ENCODE measurements at regions not wholly inside any gene's neighbourhood (a gene's known extent, or its start where the extent isn't known, plus 50 kb on each side); places are given as distances from the start of the nearest gene placed in this dataset.
"Not testable (repeated sequence)": the region's sequence is repeated elsewhere in the genome, so short reads cannot be mapped to it uniquely, and the experiment has no call there.

- TF ChIP-seq CTCF (IDR thresholded peaks at IDR 0.05) = no peak
- Histone ChIP-seq H3K4me1 (no peaks in the 10 kb centered on the region), H3K27me3 (no peaks in the 10 kb centered on the region), H3K36me3 (no peaks in the 10 kb centered on the region), H3K9me3 (no peaks in the 10 kb centered on the region), H3K27ac (no peak overlapping the region), H3K4me3 (no peak overlapping the region)
- intact Hi-C loops (cut with DNase I) = no loop called here
- no peak for ATAC-seq
- no peak for DNase-seq
Observed at GRCh38 chr14:27320261-27320660, 722.4 kb upstream of the NOVA1 start.

GRCh38 chr14:27327095-27327494, 729.3 kb upstream of the NOVA1 start:
- intact Hi-C loops (cut with DNase I) = no loop called here
- H3K9me3 ChIP-seq = no peaks in the 10 kb centered on the region
- ATAC-seq (no peak), DNase-seq (no peak)
- H3K36me3 ChIP-seq = no peaks in the 10 kb centered on the region
- no peak overlapping the region for H3K27ac ChIP-seq
- H3K27me3 ChIP-seq = no peaks in the 10 kb centered on the region
- TF ChIP-seq CTCF (IDR thresholded peaks at IDR 0.05) = no peak
- no peaks in the 10 kb centered on the region for H3K4me1 ChIP-seq
- H3K4me3 ChIP-seq = no peak overlapping the region

GRCh38 chr14:27338012-27338411, 740.2 kb upstream of the NOVA1 start:
- intact Hi-C loops (cut with DNase I) = no loop called here
- no peaks in the 10 kb centered on the region for H3K9me3 ChIP-seq
- no peak for TF ChIP-seq CTCF (IDR thresholded peaks at IDR 0.05)
- DNase-seq (no peak), ATAC-seq (no peak)
- H3K4me1 ChIP-seq = no peaks in the 10 kb centered on the region
- no peaks in the 10 kb centered on the region for H3K27me3 ChIP-seq
- no peak overlapping the region for H3K4me3 ChIP-seq
- no peaks in the 10 kb centered on the region for H3K36me3 ChIP-seq
- H3K27ac ChIP-seq = no peak overlapping the region

- H3K27me3 ChIP-seq; ATAC-seq; H3K27ac ChIP-seq; H3K9me3 ChIP-seq; H3K36me3 ChIP-seq; H3K4me1 ChIP-seq; H3K4me3 ChIP-seq; DNase-seq; intact Hi-C loops (cut with DNase I): not testable (repeated sequence)
Observed at GRCh38 chr14:27363036-27363435, 765.2 kb upstream of the NOVA1 start.

GRCh38 chr14:27366596-27366995, 768.8 kb upstream of the NOVA1 start:
- DNase-seq = no peak

GRCh38 chr14:27367345-27367744, 769.5 kb upstream of the NOVA1 start:
- Histone ChIP-seq H3K4me1 (no peaks in the 10 kb centered on the region), H3K36me3 (no peaks in the 10 kb centered on the region), H3K9me3 (no peaks in the 10 kb centered on the region), H3K4me3 (no peak overlapping the region), H3K27me3 (no peaks in the 10 kb centered on the region), H3K27ac (no peak overlapping the region)
- no peak for TF ChIP-seq CTCF (IDR thresholded peaks at IDR 0.05)
- ATAC-seq (no peak), DNase-seq (no peak)
- intact Hi-C loops (cut with DNase I) = no loop called here

More at GRCh38 chr14:27366596-27366995, 768.8 kb upstream of the NOVA1 start:
- Histone ChIP-seq H3K4me3 (no peak overlapping the region), H3K27ac (no peak overlapping the region), H3K4me1 (no peaks in the 10 kb centered on the region), H3K36me3 (no peaks in the 10 kb centered on the region), H3K27me3 (no peaks in the 10 kb centered on the region), H3K9me3 (no peaks in the 10 kb centered on the region)
- no peak for TF ChIP-seq CTCF (IDR thresholded peaks at IDR 0.05)
- no peak for ATAC-seq
- intact Hi-C loops (cut with DNase I) = no loop called here
